ENCODE measurements at regions not wholly inside any gene's neighbourhood (a gene's known extent, or its start where the extent isn't known, plus 50 kb on each side); places are given as distances from the start of the nearest gene placed in this dataset.
A peak's percentile ranks its signal among the peaks of the same experiment; 100 is the strongest.

DNA sequence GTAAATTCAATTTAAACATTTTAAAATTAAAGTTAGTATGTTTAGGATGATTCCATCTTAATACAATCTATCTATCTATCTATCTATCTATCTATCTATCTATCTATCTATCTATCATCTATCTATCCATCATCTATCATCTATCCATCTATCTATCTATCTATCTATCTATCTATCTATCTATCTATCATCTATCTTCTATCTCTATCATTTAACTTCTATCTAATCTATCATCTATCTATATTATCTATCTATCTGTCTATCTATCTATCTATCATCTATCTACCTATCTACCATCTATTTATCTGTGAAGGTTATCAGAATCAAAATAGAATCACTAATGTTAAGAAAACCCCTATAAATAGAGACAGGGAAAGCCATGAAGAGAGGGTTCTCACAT lies 78.3 kb downstream of the RAMP3 start:
- no peak for DNase-seq

DNA sequence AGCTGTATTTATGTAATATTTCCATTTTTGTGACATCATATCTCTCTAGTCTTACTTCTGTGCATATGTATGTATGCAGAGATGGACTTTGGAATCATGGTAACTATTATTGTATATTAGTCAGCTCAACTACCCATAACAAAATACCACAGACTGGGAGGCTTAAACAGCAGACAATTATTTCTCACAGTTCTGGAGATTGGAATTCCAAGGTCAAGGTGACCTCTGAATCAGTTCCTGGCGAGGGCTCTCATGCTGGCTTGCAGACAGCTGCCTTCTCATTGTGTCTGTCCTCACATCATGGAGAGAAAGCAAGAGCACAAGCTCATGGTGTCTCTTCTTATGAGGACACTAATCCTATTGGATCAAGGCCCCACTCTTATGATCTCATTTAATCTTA lies 79.1 kb downstream of the RAMP3 start:
- DNase-seq = no peak

DNA sequence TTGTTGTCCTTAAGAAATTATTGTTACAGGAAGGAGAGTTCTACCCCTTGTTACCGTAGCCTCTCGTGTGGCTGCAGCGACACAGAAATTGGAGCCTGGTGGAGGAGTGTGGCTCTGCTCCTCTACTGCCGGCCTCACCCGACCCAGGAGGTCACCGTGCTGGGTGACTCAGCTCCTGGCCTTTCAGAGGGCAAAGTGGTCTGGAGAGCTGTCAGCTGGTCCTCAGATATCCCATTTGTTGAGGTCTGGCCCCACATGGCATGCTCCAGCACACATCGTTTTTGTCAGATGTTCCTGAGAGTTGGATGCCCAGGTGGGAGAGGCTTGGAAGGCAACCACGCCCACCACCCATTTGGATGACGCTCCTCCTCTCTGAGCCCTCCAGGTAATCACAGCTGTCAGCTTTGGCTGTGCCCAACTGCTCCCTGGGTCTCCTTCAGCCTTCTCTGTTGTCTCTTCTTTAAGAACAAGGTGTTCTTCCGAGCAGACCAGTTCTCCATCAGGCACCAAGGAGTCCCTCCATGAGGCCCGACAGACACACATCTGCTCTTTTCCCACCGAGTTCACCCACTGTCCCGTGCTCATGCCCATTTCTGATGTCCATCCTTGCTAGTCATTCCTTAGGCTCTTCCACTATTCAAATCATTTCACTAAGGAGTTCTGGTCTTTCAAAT lies 80.3 kb downstream of the RAMP3 start:
- DNase-seq = no peak

DNA sequence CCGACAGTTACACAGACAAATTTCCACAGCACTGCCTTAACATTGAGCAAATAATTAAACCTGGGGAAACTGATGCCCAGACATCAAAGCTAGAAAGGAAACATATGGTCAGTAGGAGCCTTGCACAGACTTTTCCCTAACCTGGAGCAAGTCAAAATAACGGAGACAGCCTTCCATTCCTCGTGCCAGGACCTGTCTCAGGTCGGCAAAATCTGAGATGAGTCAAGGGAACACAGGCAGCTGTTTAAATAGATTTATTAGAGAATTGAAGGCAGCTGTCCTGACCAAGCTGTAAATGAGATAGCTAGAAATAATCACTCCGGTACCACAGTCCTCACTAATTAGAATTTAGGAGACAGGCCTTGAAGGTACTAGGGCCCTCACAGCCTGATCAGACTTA lies 81.2 kb downstream of the RAMP3 start:
- DNase-seq = no peak

DNA sequence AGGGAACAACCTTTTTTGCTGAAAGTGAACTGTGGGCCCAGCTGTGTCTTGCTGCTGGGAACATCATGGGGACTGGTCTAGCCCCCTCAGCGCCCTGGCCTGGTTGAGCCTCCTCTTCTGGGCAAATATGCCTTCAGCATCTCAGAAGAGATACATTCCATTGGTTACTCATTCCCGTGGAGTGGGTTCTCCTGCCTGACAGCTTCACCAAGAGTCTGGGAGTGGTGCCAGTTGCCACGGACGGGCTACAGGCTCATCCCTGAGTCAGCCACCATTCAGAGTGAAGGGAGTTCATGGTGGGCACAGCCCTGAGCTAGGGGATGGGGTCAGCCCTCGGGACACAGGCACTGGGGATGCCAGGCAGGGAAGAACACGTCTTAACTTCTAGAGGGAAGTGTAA lies 81.9 kb downstream of the RAMP3 start:
- no peak for DNase-seq

DNA sequence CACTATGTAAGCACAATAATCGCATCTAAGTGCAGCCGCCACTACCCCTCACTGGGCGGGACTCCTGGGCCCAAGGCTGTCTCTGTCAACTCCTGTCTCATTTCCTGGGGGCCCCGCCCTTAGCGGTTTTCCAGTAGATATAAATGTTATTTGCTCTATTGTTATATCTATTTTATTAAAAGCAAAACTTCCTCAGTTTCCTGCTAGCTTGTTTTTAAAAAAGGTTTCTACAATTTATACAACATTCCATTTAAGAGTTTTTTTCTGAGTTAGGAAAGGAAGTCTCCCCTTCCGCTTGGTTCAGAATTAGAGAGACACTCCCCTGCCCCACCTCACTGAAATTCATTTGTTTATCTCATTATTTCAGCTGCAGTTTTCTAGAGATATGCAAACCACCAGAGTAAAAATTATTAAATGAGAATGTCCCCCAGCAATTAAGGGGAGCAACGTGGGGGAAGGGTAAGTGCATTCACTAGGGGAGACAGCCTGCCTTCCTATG lies 82.7 kb downstream of the RAMP3 start:
- DNase-seq = no peak

DNA sequence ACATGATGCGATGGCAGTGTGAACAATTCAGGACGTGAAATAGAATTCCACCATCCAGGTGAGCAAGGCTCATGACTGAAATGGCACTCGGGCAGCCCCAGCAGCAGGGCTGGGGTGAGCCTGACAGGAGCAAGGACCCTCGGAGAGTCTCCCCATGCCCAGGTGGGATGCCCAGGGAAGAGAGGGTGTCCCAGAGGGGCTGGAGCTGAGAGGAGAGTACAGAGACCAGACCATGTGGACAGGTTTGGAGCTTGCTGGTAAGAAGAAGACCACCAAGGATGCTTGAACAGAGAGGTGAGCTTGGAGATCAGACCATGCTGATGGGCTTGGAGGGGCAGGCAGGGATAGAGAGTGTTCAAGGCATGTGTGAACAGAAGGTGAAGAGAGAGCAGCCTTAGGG lies 83.3 kb downstream of the RAMP3 start:
- no peak for DNase-seq

DNA sequence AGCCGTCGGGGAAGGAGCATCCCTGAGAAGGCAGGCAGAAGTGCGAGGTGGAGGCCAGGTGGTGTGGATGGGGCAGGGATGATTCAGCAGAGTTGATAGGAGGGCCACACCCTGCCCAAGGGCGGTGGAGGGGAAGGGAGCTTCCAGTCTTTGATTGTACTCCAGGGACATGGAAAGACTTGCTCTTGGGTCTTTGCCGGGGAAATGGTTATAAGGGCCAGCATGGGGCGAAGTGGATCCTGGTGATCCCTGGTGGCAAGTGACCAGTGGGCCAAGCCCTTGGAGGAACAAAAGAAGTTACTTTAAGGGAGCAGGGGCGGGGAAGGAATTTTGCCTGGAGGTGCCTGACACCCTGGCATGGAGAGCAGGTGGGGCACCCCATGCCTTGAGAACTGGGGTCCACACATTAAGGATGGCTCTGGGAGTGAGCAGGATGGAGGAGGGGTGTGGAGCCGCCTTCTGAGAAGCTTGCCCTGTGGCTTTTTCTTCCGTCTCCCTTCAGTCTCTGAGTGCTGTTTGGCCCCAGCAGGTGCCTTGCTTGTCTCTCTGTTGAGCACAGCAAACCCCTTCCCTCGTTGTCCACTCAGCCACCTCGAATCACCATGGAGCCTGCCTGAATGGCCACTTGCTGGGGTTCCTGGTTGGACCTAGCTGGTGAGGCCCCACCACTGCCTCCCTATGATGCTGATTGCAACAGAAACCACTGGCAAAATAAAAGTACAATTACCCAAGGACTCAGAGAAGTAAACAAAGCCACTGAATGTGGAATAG lies 83.9 kb downstream of the RAMP3 start:
- no peak for DNase-seq

DNA sequence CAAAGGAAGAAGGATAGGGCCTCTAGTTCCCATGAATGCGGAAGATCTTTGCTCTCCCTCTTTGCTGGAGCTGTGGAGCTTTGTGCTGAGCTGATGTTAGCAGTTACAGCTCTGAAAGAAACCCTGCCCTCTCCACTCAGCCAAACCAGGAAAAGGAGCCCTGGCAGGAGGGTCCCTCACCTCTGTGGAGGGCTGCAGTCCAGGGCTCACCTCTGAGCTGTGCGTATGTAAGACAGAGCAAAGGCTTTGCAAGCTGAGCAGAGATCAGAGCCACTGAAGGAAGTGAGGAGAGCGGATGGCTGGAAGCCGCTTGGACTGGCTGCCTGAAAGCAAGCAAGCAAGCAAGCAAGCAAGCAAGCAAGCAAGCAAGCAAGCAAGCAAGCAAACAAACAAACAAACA lies 84.7 kb downstream of the RAMP3 start:
- no peak for DNase-seq

DNA sequence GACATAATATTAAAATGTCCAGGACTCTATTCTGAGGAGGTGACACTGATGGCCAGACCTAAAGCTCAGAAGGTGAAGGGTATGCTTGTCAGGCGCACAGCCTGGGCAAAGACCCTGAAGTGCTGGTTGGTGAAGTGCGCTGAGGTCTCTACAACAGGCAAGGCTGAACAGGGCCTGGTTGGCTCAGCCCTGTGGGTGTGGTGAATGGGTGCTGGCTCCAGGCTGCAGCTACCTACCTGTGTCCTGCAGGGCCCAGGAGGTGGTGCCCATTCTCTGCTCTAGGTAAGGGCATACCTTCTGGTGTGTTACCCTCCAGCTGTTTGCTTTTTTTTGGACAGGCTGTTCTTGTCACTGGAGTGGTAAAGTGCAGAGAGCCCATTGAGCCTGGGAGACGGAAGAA lies 85.1 kb downstream of the RAMP3 start:
- no peak for DNase-seq

DNA sequence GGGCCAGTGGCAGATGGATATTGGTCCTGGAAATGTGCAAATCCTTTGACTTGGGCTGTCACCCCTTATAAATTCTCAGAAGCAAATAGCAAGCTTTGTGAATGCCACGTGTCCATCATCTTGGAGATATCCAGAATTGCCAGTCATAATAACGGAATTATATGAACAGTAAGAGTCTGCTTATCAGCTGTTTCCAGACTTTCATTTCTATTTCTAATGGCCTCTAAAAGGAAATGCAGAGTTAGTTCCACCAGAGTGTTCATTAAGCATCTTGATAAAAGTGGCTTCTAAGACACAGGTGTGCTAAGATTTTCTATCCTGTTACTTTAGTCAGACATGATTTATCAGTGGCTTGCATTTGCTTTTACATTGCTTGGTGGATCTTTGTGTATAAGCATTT lies 87.4 kb downstream of the RAMP3 start:
- no peak for DNase-seq

DNA sequence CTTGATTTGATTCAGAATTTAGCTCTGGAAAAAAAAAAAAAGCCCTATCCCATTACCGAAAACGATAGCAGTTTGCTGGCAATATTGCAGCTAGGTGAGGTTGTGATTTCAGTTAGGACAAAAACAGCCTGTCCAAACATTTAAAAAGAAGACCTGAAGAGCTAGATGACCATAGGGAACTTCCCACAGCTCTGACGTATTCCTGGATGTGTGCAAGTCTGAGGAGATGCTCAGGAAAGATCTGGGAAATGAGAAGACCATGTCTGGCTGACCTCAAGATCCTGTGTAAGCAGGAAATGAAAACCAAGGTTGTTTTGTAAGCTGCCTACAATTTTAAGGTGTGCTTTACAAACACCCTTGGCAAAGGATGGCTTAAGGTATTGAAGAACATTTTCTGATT lies 88.7 kb downstream of the RAMP3 start:
- no peak for DNase-seq

DNA sequence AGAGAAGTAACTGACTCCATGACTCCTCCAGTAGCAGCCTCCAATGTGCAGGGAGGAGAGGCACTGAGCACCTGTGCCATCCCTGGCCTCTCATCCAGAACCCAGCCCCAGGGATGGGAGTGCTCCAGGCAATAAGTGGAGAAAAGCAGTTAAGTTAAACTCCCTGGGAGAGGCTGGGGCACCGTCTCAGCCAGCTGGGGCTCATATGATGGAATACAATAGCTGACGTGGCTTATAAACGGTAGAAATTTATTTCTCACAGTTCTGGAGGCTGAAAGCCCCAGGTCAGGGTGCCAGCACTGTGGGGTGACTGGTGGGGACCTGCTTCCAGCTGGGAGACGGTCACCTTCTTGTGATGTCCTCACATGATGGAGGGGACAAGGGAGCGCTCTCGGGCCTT lies 94.7 kb downstream of the RAMP3 start:
- no peak for DNase-seq

DNA sequence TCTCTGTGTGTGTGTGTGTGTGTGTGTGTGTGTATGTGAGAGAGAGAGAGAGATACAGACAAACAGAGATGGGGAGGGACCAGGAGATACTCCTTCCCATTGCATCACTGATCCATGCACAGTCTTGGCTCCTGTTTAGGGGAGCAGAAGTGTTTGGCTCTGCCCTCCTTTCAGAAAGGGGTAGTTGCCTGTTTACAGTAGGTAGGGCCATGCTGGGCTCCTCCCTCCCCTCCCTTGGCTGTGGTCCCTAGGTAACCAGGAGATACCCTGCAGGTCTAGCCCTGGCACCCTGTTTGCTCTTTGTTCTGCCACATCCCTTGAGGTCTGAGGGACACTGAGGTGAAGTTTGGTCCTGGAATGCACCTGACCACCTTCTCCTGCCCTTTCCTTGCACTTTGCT lies 95.3 kb downstream of the RAMP3 start:
- no peak for DNase-seq

DNA sequence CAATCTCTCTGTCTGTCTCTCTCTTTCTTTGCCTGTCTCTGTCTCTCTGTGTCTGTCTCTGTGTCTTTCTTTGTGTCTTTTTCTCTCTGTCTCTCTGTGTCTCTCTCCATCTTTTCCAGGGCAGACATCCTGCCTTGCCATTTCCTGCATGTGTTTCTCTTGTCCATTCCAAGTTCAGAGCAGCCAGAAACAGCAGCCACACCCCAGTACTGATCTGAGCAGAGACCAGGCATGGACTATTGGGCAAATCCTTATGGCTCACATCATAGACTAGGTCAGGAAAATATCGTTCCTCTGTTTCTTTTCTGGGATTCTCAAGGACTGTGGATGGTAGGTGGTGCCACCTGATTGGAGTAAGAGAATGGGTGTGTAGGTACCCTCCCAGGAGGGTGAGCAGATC lies 95.8 kb downstream of the RAMP3 start:
- DNase-seq = no peak

DNA sequence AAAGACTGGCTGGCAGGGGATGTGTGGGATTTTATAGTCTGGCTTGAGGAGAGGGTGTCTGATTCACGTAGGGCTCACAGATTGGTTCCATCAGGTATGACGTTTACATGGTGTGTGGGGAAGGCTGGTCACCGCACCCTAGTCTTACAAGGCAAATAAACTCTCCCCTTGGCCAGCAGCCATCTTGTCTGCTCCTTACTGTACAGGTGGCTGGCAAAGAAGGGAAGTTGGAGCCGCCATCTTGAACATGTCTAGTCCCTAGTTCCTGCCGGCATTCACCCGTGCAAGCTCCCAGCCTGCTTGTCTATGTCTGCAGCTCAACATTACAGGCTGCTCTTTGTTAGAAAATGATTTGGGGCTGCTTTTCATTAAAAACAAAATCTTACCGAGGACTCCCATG lies 97.6 kb downstream of the RAMP3 start:
- DNase-seq = no peak

DNA sequence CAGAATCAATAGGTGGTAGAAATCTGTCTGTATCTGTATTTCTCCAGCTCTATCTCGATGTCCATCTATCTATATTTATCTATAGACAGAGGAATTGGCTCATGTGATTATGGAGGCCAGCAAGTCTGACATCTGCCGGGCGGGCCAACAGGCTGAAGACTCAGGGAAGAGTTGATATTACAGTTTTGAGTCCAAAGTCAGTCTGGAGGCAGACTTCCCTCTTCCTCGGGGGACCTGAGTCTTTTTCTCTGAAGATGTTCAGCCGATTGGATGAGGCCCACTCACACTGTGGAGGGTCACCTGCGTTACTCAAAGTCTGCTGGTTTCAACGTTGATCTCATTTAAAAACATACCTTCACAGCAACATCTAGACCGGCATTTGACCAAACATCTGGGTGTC lies 98.7 kb downstream of the RAMP3 start:
- DNase-seq = no peak

DNA sequence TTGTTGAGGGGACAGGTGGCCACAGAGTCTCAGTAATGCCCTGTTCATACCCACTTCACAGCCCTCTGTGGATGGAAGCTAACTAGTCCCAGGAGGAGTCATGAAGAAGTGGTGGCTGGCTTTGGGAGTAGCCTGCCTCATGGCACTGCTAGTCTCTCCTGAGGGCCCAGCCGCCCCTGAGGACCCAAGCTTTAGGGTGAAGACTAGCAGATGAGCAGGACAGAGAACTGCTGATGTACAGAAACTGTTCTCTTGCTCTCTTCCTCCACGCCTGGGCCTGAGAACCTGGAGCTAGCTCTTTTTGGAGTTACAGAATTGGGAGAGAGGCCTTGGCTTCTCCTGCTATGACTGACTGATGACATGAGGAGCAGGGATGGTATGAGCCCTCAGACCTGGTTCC lies 99.2 kb downstream of the RAMP3 start:
- DNase-seq = no peak

DNA sequence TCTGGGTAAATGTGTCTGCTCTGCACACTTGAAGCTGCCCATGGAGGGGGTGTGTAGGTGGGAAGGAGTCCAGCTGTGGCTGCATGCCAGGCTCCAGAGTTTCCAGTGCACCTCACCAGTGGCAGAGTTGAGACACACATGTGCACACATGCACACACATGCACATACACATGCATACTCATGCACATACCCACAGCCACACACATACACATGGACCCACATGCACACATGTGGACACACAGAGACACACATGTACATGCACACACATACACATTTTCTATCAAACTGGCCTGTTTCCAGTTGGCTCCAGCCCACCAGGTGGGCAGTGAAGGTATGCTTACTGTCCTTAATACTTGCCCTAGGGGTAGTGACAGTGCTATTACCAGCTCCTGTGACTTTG lies 99.7 kb downstream of the RAMP3 start:
- no peak for DNase-seq

DNA sequence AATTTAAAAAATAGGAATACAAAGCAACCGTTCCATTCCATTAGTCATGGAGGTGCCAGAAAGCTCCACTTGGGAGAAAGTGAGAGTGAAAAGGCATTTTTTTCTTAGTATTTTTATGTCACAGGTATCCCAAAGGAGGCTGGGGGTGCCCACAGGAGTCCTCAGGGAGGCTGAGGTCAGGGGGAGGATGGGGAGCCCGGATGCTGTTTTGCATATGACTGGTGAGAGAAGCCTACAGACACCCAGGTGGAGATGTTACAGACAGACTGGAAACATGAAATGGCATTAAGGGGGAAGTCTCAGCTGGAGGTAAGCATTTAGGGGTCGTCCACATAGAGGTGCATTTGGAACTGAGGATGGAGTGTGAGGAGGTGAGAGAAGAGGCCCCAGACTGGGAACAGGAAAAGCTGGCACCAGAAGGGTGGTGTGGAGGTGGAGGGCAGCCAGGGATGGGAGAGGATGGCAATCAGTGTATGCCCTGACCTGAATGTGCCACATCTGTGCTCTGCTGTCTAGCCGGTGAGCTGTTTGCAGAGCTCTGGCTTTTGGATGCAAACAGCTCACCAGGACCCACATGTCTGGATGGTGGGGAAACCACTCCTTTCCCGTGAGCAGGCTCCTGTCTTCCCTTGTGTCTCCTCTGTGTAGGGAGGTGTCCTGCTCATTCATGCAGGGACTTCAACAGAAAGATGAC lies 101.1 kb downstream of the RAMP3 start:
- DNase-seq = no peak

DNA sequence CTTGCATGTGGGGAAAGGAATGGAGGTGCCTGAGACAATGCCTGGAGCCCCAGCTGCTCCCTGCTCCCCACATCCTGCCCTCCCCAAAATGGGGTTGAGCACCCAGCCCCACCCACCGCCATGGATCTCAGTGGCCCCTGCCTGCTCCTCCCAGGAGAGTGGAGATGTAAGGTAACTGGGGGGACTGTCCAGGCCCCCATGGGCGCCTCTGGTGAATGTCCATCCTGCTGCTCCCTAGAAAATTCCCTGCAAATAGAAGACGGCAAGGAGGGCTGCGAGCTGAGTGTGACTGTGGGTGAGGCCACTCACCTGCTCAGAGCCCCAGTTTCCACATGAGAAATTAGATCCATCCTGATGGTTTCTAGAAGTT lies 101.6 kb downstream of the RAMP3 start:
- DNase-seq = no peak

DNA sequence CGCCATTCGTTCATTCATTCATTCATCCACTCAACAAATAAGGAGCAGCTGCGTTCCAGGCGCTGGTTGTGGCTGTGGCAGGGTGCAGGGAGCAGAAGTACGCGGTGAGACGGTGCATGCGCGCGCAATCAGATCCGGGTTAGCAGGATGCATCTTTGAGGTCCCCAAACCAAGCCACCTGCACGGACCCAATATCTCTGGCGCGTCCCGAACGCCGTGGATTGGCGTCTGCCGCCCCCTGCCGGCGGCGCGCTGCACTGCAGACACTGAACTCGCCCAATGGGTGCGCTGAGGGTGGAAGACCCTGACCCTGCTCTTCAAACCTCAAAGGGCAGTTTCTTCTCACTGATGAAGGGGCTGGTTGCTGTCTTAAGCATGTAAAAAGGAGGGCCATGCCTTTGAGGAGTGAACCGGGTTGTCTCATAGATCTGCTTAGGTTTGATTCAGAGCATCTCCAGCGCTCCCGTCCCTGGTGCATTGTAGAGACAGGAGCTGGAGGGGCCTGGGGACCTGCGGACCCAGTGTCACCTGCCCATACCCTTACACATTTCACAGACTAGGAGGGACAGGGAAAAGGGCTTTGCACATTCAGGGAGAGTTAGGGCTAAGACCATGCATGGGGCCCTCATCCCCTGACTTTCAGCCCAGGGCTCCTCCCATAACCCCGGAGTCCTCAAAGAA lies 102.5 kb downstream of the RAMP3 start:
- peak; percentile 31 to 73 for DNase-seq

DNA sequence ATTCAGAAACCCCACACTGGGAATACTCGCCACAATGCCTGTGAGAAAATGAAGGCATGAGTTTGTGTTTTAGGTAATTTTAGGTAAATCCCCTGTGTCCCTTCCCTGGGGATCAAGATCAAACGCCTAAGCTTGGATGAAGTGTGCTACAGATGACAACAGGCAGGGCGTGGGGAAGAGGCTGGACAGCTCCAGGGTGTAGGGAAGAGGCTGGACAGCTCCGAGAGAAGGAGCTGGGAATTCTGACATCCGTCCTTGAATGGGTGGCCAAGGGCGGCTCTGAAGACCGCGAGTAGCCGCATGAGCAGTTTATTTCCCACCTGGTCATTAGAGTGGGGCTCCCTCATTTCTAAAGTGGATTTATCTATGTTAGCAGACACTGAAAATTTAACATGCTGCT lies 109.7 kb downstream of the RAMP3 start:
- DNase-seq = no peak

DNA sequence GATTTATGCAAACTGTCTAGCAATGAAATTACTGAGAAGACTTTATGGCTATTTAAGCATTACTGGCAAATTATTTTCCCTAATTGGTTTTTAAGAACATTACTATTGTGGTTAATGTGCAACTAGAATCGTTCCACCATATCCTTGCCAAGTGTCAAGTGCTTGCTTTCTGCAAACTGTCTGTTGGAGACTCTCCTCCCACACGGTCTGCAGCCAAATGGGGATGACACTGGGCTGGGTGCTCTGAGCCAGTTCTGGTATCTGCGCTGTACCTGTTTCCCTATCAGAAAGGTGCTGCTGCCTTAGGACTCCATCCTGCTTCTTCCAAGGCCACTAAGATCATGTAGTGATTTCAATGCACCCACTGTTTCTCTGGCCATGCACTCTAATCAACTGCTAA lies 110.4 kb downstream of the RAMP3 start:
- DNase-seq = peak; percentile 27 to 32
